Left ventricle myocardium inferior (tissue), 1 donor: ENCODE measurements at regions not wholly inside any gene's neighbourhood (a gene's known extent, or its start where the extent isn't known, plus 50 kb on each side); places are given as distances from the start of the nearest gene placed in this dataset.

ENCODE experiments used
- DNase-seq: peaks from one replicate; pipeline ENCODE4 v3.0.0-alpha.2; 2020
- H3K27ac ChIP-seq: fragments of 200-600 bp; replicated peaks from 2 replicates; pipeline ENCODE4 v1.8.0; 2021
- H3K27me3 ChIP-seq: fragments of 200-600 bp; 2 replicates; pipeline ENCODE4 v1.8.0; 2021; ENCODE audit warnings: low read depth
- H3K36me3 ChIP-seq: fragments of 200-600 bp; 2 replicates; pipeline ENCODE4 v1.8.0; 2021
- H3K4me1 ChIP-seq: fragments of 200-600 bp; 2 replicates; pipeline ENCODE4 v1.8.0; 2021
- H3K4me3 ChIP-seq: fragments of 200-600 bp; 2 replicates; pipeline ENCODE4 v1.8.0; 2021; ENCODE audit warnings: mild to moderate bottlenecking, moderate library complexity
- H3K9me3 ChIP-seq: fragments of 200-600 bp; replicated peaks from 2 replicates; pipeline ENCODE4 v1.8.0; 2021
- intact Hi-C: fragments of 100-400 bp; cut with micrococcal nuclease; formaldehyde crosslinking; loops from one replicate; pipeline ENCODE4 v1.11.0; 2022
- TF ChIP-seq, protein P1 (sequence below): fragments of 200-600 bp; IDR thresholded peaks from 2 replicates; pipeline ENCODE4 v1.8.0; 2021; ENCODE audit warnings: antibody characterized with exemption, mild to moderate bottlenecking, borderline replicate concordance
- donor health status: DM: no; HTN: yes; CAD: no; lungs with severe emphysema.

DNA sequence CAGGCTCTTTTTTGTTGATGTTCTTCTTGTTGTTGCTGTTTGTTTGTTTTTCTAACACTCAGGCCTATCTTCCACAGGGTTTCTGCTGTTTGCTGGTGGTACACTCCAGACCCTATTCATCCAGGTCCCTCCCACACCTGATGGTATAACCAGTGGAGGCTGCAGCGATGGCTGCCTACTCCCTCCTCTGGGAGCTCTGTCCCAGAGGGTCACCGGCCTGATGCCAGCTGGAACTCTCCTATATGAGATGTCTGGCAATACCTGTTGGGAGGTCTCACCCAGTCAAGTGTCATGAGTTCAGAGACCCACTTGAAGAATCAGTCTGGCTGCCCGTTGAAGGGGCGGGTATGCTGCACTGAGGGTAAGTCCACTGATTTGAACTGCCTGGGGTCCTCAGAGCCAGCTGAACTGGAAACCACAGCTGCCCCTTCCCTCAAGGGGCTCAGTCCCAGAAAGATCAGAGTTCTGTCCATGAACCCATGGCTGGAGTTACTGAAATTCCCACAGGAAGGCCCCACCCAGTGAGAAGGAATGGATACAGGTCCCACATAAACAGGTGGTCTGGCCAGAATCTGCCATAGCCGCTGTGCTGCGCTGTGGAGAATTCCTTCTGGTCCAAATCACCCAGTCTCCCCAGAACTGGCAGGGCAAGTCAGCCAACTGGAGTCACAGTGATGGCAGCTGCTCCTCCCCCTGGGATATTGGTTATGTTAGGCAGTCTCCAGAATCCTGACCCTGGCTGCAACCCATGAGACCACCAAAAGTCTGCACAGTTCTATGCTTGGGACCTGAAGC is 664.4 kb downstream of the FRK start:
- Histone ChIP-seq H3K27ac (no peak overlapping the region), H3K27me3 (no peaks in the 10 kb centered on the region), H3K9me3 (peaks cover 27% of the 10 kb centered on the region), H3K4me3 (no peak overlapping the region), H3K4me1 (no peaks in the 10 kb centered on the region), H3K36me3 (no peaks in the 10 kb centered on the region)
- intact Hi-C loops: no loop called here
- DNase-seq: no peak
- TF ChIP-seq, protein P1, sequence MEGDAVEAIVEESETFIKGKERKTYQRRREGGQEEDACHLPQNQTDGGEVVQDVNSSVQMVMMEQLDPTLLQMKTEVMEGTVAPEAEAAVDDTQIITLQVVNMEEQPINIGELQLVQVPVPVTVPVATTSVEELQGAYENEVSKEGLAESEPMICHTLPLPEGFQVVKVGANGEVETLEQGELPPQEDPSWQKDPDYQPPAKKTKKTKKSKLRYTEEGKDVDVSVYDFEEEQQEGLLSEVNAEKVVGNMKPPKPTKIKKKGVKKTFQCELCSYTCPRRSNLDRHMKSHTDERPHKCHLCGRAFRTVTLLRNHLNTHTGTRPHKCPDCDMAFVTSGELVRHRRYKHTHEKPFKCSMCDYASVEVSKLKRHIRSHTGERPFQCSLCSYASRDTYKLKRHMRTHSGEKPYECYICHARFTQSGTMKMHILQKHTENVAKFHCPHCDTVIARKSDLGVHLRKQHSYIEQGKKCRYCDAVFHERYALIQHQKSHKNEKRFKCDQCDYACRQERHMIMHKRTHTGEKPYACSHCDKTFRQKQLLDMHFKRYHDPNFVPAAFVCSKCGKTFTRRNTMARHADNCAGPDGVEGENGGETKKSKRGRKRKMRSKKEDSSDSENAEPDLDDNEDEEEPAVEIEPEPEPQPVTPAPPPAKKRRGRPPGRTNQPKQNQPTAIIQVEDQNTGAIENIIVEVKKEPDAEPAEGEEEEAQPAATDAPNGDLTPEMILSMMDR: no peak

DNA sequence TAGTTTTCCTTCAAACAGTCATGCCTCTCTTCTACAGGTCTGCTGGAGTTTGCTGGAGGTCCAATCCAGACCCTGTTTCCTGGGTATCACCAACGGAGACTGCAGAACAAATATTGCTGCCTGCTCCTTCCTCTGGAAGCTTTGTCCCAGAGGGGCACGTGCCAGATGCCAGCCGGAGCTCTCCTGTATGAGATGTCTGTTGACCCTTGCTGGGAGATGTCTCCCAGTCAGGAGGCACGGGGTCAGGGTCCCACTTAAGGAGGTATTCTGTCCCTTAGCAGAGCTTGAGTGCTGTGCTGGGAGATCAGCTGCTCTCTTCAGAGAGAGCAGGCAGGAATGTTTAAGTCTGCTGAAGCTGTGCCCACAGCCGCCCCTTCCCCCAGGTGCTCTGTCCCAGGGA is 666.9 kb downstream of the FRK start:
- H3K4me3 ChIP-seq: no peak overlapping the region
- intact Hi-C loops: no loop called here
- peaks cover 36% of the 10 kb centered on the region for H3K9me3 ChIP-seq
- no peaks in the 10 kb centered on the region for H3K4me1 ChIP-seq
- TF ChIP-seq, protein P1: no peak
- no peak overlapping the region for H3K27ac ChIP-seq
- DNase-seq: no peak
- no peaks in the 10 kb centered on the region for H3K36me3 ChIP-seq
- no peaks in the 10 kb centered on the region for H3K27me3 ChIP-seq

DNA sequence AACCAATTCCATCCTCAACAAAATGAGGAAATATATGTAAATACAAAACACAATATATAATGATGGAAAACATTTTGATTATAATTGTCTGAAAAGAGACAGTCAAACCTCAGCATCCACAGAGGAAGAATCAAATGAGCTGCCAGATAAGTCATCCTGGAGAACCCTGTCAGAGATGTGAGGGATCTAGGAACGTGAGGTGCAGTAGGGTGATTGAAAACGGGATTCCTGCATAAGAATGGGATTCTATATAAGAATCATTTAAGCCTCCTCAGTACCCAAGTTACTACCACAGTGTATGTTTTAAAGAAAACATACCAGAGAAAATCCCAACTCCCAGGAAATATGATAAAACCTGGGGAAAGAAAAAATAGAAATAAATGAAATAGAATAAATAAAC is 690.5 kb downstream of the FRK start:
- Histone ChIP-seq H3K9me3 (peaks cover 15% of the 10 kb centered on the region), H3K4me1 (no peaks in the 10 kb centered on the region), H3K27me3 (no peaks in the 10 kb centered on the region), H3K27ac (no peak overlapping the region), H3K4me3 (no peak overlapping the region), H3K36me3 (no peaks in the 10 kb centered on the region)
- no peak for DNase-seq
- intact Hi-C loops: no loop called here
- TF ChIP-seq, protein P1: no peak

DNA sequence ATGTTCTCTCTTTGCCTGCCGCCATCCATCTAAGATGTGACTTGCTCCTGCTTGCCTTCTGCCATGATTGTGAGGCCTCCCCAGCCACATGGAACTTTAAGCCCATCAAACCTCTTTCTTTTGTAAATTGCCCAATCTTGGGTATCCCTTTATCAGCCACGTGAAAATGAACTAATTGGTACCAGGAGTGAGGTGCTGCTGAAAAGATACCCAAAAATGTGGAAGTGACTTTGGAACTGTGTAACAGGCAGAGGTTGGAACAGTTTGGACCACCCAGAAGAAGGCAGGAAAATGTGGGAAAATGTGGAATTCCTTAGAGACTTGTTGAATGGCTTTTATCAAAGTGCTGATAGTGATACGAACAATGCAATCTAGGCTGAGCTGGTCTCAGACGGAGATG is 694.9 kb downstream of the FRK start:
- no peak overlapping the region for H3K27ac ChIP-seq
- H3K4me3 ChIP-seq: no peak overlapping the region
- H3K27me3 ChIP-seq: no peaks in the 10 kb centered on the region
- TF ChIP-seq, protein P1: no peak
- no peaks in the 10 kb centered on the region for H3K4me1 ChIP-seq
- H3K9me3 ChIP-seq: peaks cover 17% of the 10 kb centered on the region
- intact Hi-C loops: no loop called here
- no peaks in the 10 kb centered on the region for H3K36me3 ChIP-seq
- no peak for DNase-seq

DNA sequence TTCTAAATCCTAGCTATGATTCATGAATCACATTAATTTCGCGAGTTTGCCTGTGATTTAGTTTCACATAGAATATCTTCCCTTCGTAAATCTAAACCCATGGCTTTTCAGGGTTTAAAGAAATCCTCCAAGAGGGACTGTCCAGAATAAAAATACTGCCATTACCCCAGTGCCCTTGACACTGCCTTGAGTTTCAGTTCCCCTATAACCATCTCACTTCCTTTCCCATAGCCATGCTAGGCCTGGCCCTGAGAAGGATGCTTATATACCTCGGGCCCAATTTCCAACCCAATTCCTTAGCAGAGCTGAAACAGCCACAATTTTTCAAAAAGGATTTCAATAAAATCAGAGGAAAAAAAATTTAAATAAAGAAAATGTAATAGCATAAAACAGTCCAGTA is 697.3 kb downstream of the FRK start:
- TF ChIP-seq, protein P1: no peak
- H3K4me3 ChIP-seq: no peak overlapping the region
- no peak overlapping the region for H3K27ac ChIP-seq
- H3K9me3 ChIP-seq: peaks cover 17% of the 10 kb centered on the region
- no peaks in the 10 kb centered on the region for H3K36me3 ChIP-seq
- intact Hi-C loops: no loop called here
- DNase-seq: no peak
- H3K27me3 ChIP-seq: no peaks in the 10 kb centered on the region
- no peaks in the 10 kb centered on the region for H3K4me1 ChIP-seq
